DND-41 (cell line): ENCODE measurements at regions not wholly inside any gene's neighbourhood (a gene's known extent, or its start where the extent isn't known, plus 50 kb on each side); places are given as distances from the start of the nearest gene placed in this dataset.

ENCODE experiments used
- ATAC-seq: fragments of 200-7000 bp; cut with Tn5 transposase; 3 replicates; pipeline ENCODE4 v1.9.1; 2021; ENCODE audit warnings: low read depth; ENCODE audit not compliant: insufficient read depth
- DNase-seq: peaks from one replicate; pipeline ENCODE4 v3.0.0-alpha.2; 2020
- H2AFZ ChIP-seq: 2 replicates; pipeline ENCODE4 v1.6.0; 2012; ENCODE audit warnings: low read depth, low read length
- H3K27ac ChIP-seq: 2 replicates; pipeline ENCODE4 v1.5.1; 2012; ENCODE audit warnings: low read length, inconsistent platforms
- H3K27me3 ChIP-seq: fragments of 200-600 bp; sonication (generic); 2 replicates; pipeline ENCODE4 v1.6.0; 2012; ENCODE audit warnings: low read length, mild to moderate bottlenecking, inconsistent platforms; ENCODE audit not compliant: insufficient read depth, poor library complexity
- H3K36me3 ChIP-seq: 2 replicates; pipeline ENCODE4 v1.5.1; 2012; ENCODE audit warnings: low read length, inconsistent platforms; ENCODE audit not compliant: insufficient read depth
- H3K4me1 ChIP-seq: 2 replicates; pipeline ENCODE4 v1.5.1; 2012; ENCODE audit warnings: mild to moderate bottlenecking, low read length; ENCODE audit not compliant: insufficient read depth
- H3K4me2 ChIP-seq: 2 replicates; pipeline ENCODE4 v1.6.0; 2012; ENCODE audit warnings: mild to moderate bottlenecking, moderate library complexity, low read length, inconsistent platforms; ENCODE audit not compliant: insufficient read depth
- H3K4me3 ChIP-seq, 2 experiments: fragments of 200-600 bp in 1 of 2; shearing (Covaris generic) in 1 of 2; 2 replicates each; pipeline ENCODE4 v1.5.1; 2012 to 2016; ENCODE audit warnings: inconsistent platforms in 2 of 2, low read length in 2 of 2, mild to moderate bottlenecking in 2 of 2, low read depth in 1 of 2, moderate library complexity in 1 of 2
- H3K79me2 ChIP-seq: 2 replicates; pipeline ENCODE4 v1.6.0; 2012; ENCODE audit warnings: low read length, inconsistent platforms; ENCODE audit not compliant: insufficient read depth
- H3K9ac ChIP-seq: 2 replicates; pipeline ENCODE4 v1.6.0; 2012; ENCODE audit warnings: low read depth, mild to moderate bottlenecking, inconsistent platforms, low read length, moderate library complexity
- H3K9me3 ChIP-seq: 2 replicates; pipeline ENCODE4 v1.5.1; 2012; ENCODE audit warnings: low read length, moderate library complexity, mild to moderate bottlenecking, inconsistent platforms; ENCODE audit not compliant: insufficient read depth, severe bottlenecking
- H4K20me1 ChIP-seq: 2 replicates; pipeline ENCODE4 v1.6.0; 2012; ENCODE audit warnings: low read length; ENCODE audit not compliant: insufficient read depth
- EZH2 ChIP-seq: IDR thresholded peaks from 3 replicates; pipeline ENCODE4 v1.6.1; 2012; ENCODE audit warnings: borderline replicate concordance, low read depth, mild to moderate bottlenecking, moderate library complexity, low read length, inconsistent platforms; ENCODE audit not compliant: severe bottlenecking
- TF ChIP-seq, protein P1 (sequence below): IDR thresholded peaks from 2 replicates; pipeline ENCODE4 v1.5.1; 2012; ENCODE audit warnings: borderline replicate concordance, low read length, moderate library complexity, mild to moderate bottlenecking; ENCODE audit not compliant: poor library complexity, severe bottlenecking; ENCODE audit errors: extremely low read depth

GRCh38 chr9:108168236-108168850, 678.8 kb upstream of the KLF4 start:
- ATAC-seq, result no peak
- Histone ChIP-seq H3K27me3 (no peaks in the 10 kb centered on the region), H3K79me2 (no peaks in the 10 kb centered on the region), H3K9ac (no peak overlapping the region), H4K20me1 (no peaks in the 10 kb centered on the region), H3K4me3 (no peak overlapping the region), H3K27ac (no peak overlapping the region), H3K4me2 (no peak overlapping the region), H3K36me3 (no peaks in the 10 kb centered on the region), H2AFZ (no peak overlapping the region), H3K4me1 (no peaks in the 10 kb centered on the region), H3K9me3 (no peaks in the 10 kb centered on the region)
- no peak for DNase-seq
- TF ChIP-seq, protein P1, sequence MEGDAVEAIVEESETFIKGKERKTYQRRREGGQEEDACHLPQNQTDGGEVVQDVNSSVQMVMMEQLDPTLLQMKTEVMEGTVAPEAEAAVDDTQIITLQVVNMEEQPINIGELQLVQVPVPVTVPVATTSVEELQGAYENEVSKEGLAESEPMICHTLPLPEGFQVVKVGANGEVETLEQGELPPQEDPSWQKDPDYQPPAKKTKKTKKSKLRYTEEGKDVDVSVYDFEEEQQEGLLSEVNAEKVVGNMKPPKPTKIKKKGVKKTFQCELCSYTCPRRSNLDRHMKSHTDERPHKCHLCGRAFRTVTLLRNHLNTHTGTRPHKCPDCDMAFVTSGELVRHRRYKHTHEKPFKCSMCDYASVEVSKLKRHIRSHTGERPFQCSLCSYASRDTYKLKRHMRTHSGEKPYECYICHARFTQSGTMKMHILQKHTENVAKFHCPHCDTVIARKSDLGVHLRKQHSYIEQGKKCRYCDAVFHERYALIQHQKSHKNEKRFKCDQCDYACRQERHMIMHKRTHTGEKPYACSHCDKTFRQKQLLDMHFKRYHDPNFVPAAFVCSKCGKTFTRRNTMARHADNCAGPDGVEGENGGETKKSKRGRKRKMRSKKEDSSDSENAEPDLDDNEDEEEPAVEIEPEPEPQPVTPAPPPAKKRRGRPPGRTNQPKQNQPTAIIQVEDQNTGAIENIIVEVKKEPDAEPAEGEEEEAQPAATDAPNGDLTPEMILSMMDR, result no peak
- TF ChIP-seq EZH2, result no peak

DNA sequence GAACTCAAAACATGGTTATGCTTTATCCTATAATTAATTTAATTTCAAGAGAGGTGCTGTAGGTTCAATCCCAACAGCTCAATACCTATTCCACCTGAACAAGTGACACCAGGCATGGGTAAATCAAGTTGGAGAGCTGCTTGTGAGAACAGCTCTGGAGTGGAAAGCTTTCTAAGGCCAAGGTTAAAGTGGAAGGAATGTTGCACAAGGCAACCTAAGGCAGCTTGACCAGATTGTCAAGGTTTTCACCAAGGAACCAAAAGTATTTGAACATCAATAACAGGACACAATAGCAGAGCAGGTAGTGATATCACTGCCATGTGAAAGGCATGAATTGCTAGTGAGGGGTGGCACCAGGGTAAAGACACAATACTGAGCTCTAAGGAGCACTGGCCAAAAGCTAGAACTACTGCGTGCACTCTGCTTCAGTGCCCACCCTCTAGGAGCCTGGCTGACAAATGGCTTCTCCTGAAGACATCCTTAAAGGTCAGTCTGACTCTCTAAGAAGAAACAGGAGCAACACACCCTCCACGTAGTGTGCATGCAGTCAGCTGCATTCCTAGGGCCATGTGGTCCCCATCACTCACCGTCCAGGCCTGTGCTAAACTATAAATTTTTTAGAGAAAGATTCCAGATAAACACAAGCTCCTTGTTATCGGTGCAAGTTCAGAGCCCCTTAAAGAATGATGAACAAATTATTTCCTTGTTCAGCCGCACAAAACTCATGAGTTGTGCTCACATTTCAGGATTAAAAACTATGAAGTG, 677.7 kb upstream of the KLF4 start:
- no peaks in the 10 kb centered on the region for H4K20me1 ChIP-seq
- TF ChIP-seq, protein P1, result no peak
- no peak for TF ChIP-seq EZH2
- ATAC-seq, result no peak

DNA sequence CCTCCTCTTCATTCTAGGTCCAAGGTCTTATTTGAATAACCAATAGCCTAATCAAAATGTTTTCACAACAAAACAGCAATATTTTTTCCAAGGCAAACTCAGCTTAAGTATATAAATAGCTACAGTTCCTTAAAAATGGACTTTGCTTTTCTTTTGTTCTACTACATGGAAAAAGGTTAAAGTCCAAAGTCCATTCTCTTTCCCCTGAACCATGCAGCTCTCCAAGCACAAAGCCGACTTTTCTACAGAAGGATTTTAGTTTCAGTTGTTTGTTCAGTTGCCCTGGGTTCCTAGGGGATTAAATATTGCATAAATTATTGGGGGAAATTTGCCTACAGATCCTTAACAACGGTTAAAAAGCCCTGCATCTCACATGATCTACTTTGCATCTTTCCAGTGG, 677.0 kb upstream of the KLF4 start:
- Histone ChIP-seq H3K36me3 (no peaks in the 10 kb centered on the region), H3K4me2 (no peak overlapping the region), H3K27me3 (no peaks in the 10 kb centered on the region), H3K9me3 (no peaks in the 10 kb centered on the region), H4K20me1 (no peaks in the 10 kb centered on the region), H3K9ac (no peak overlapping the region), H3K79me2 (no peaks in the 10 kb centered on the region), H3K27ac (no peak overlapping the region), H2AFZ (no peak overlapping the region), H3K4me1 (no peaks in the 10 kb centered on the region), H3K4me3 (no peak overlapping the region)
- ATAC-seq (no peak), DNase-seq (no peak)
- TF ChIP-seq EZH2, result no peak
- TF ChIP-seq, protein P1, result no peak

More for the DNA sequence above, 677.7 kb upstream of the KLF4 start:
- Histone ChIP-seq H3K9ac (no peak overlapping the region), H3K36me3 (no peaks in the 10 kb centered on the region), H3K4me2 (no peak overlapping the region), H2AFZ (no peak overlapping the region), H3K4me3 (no peak overlapping the region), H3K4me1 (no peaks in the 10 kb centered on the region), H3K27ac (no peak overlapping the region), H3K79me2 (no peaks in the 10 kb centered on the region), H3K27me3 (no peaks in the 10 kb centered on the region), H3K9me3 (no peaks in the 10 kb centered on the region)
- DNase-seq, result no peak
